NOMO-1 treated with dmso at 0.1 percent for 144 hours (cell line): ENCODE measurements at regions not wholly inside any gene's neighbourhood (a gene's known extent, or its start where the extent isn't known, plus 50 kb on each side); places are given as distances from the start of the nearest gene placed in this dataset.

Experiments
- DNase-seq: peaks from one replicate; lab custom pipeline; 2025; ENCODE audit not compliant: unreplicated experiment; lab: John Stamatoyannopoulos, UW

- DNase-seq = peak; percentile 34
Observed at GRCh38 chr1:25007390-25008191, 77.5 kb upstream of the RUNX3 start.

GRCh38 chr1:25006770-25007169, 76.7 kb upstream of the RUNX3 start:
- no peak for DNase-seq

GRCh38 chr1:25004355-25004754, 74.3 kb upstream of the RUNX3 start:
- DNase-seq = no peak

GRCh38 chr1:25003457-25004190, 73.5 kb upstream of the RUNX3 start:
- no peak for DNase-seq

- no peak for DNase-seq
Observed at GRCh38 chr1:25003000-25003399, 72.9 kb upstream of the RUNX3 start.

GRCh38 chr1:25001125-25001915, 71.2 kb upstream of the RUNX3 start:
- no peak for DNase-seq

- no peak for DNase-seq
Observed at GRCh38 chr1:24999906-25000305, 69.8 kb upstream of the RUNX3 start.

GRCh38 chr1:24999426-24999825, 69.3 kb upstream of the RUNX3 start:
- DNase-seq = no peak

GRCh38 chr1:24998563-24999245, 68.6 kb upstream of the RUNX3 start:
- DNase-seq = no peak

- no peak for DNase-seq
Observed at GRCh38 chr1:24996983-24997893, 67.2 kb upstream of the RUNX3 start.

GRCh38 chr1:24996456-24996855, 66.4 kb upstream of the RUNX3 start:
- no peak for DNase-seq

GRCh38 chr1:24995661-24996060, 65.6 kb upstream of the RUNX3 start:
- DNase-seq = no peak

GRCh38 chr1:24995140-24995539, 65.1 kb upstream of the RUNX3 start:
- no peak for DNase-seq

- DNase-seq = no peak
Observed at GRCh38 chr1:24993871-24994580, 64.0 kb upstream of the RUNX3 start.

GRCh38 chr1:24992761-24993211, 62.7 kb upstream of the RUNX3 start:
- no peak for DNase-seq

GRCh38 chr1:24992124-24992760, 62.2 kb upstream of the RUNX3 start:
- DNase-seq = no peak

GRCh38 chr1:24991697-24992096, 61.6 kb upstream of the RUNX3 start:
- no peak for DNase-seq

GRCh38 chr1:24990779-24991641, 60.9 kb upstream of the RUNX3 start:
- no peak for DNase-seq
